ENCODE measurements at regions not wholly inside any gene's neighbourhood (a gene's known extent, or its start where the extent isn't known, plus 50 kb on each side); places are given as distances from the start of the nearest gene placed in this dataset.
"Not testable (repeated sequence)": the region's sequence is repeated elsewhere in the genome, so short reads cannot be mapped to it uniquely, and the experiment has no call there.

- DNase-seq (ENCODE audit: extremely low read depth in 1 of 2, low read depth in 1 of 2): no peak
These were observed 338.2 kb downstream of the EIPR1 start for GRCh38 chr2:3039188-3040065.

GRCh38 chr2:3038636-3039035, 339.0 kb downstream of the EIPR1 start:
- no peak for DNase-seq (ENCODE audit: extremely low read depth in 1 of 2, low read depth in 1 of 2)

GRCh38 chr2:3037196-3038194, 340.1 kb downstream of the EIPR1 start:
- no peak for DNase-seq (ENCODE audit: extremely low read depth in 1 of 2, low read depth in 1 of 2)

GRCh38 chr2:3036432-3037125, 341.0 kb downstream of the EIPR1 start:
- DNase-seq (ENCODE audit: extremely low read depth in 1 of 2, low read depth in 1 of 2): no peak

- no peak for DNase-seq (ENCODE audit: extremely low read depth in 1 of 2, low read depth in 1 of 2)
These were observed 342.1 kb downstream of the EIPR1 start for GRCh38 chr2:3035385-3036050.

- DNase-seq (ENCODE audit: extremely low read depth in 1 of 2, low read depth in 1 of 2): no peak
These were observed 342.8 kb downstream of the EIPR1 start for GRCh38 chr2:3034856-3035255.

- DNase-seq (ENCODE audit: extremely low read depth in 1 of 2, low read depth in 1 of 2): no peak
These were observed 343.2 kb downstream of the EIPR1 start for GRCh38 chr2:3034396-3034795.

GRCh38 chr2:3033315-3033714, 344.3 kb downstream of the EIPR1 start:
- DNase-seq (ENCODE audit: extremely low read depth in 1 of 2, low read depth in 1 of 2): no peak

GRCh38 chr2:3030791-3031190, 346.8 kb downstream of the EIPR1 start:
- not testable (repeated sequence) for DNase-seq (ENCODE audit: extremely low read depth in 1 of 2, low read depth in 1 of 2)

GRCh38 chr2:3025984-3026383, 351.6 kb downstream of the EIPR1 start:
- DNase-seq (ENCODE audit: extremely low read depth in 1 of 2, low read depth in 1 of 2): no peak

- DNase-seq (ENCODE audit: extremely low read depth in 1 of 2, low read depth in 1 of 2): no peak
These were observed 352.4 kb downstream of the EIPR1 start for GRCh38 chr2:3025261-3025660.

GRCh38 chr2:3024401-3024935, 353.1 kb downstream of the EIPR1 start:
- DNase-seq (ENCODE audit: extremely low read depth in 1 of 2, low read depth in 1 of 2): no peak

GRCh38 chr2:3023531-3023930, 354.1 kb downstream of the EIPR1 start:
- no peak for DNase-seq (ENCODE audit: extremely low read depth in 1 of 2, low read depth in 1 of 2)

- no peak for DNase-seq (ENCODE audit: extremely low read depth in 1 of 2, low read depth in 1 of 2)
These were observed 354.7 kb downstream of the EIPR1 start for GRCh38 chr2:3022841-3023372.

- DNase-seq (ENCODE audit: extremely low read depth in 1 of 2, low read depth in 1 of 2): no peak
These were observed 355.9 kb downstream of the EIPR1 start for GRCh38 chr2:3021720-3022119.

GRCh38 chr2:3010001-3010400, 367.6 kb downstream of the EIPR1 start:
- no peak for DNase-seq (ENCODE audit: extremely low read depth in 1 of 2, low read depth in 1 of 2)

- DNase-seq (ENCODE audit: extremely low read depth in 1 of 2, low read depth in 1 of 2): no peak
These were observed 368.1 kb downstream of the EIPR1 start for GRCh38 chr2:3009483-3009882.

GRCh38 chr2:3009005-3009404, 368.6 kb downstream of the EIPR1 start:
- no peak for DNase-seq (ENCODE audit: extremely low read depth in 1 of 2, low read depth in 1 of 2)

- no peak for DNase-seq (ENCODE audit: extremely low read depth in 1 of 2, low read depth in 1 of 2)
These were observed 369.1 kb downstream of the EIPR1 start for GRCh38 chr2:3008561-3008960.

- DNase-seq (ENCODE audit: extremely low read depth in 1 of 2, low read depth in 1 of 2): no peak
These were observed 370.5 kb downstream of the EIPR1 start for GRCh38 chr2:3007135-3007534.

All from stimulated activated CD8-positive, alpha-beta memory T cell treated with anti-CD3 and anti-CD28 coated beads, Interleukin-7, amount 100 ng/mL, for 48 hours (primary cell).